ENCODE measurements at regions not wholly inside any gene's neighbourhood (a gene's known extent, or its start where the extent isn't known, plus 50 kb on each side); places are given as distances from the start of the nearest gene placed in this dataset.

DNA sequence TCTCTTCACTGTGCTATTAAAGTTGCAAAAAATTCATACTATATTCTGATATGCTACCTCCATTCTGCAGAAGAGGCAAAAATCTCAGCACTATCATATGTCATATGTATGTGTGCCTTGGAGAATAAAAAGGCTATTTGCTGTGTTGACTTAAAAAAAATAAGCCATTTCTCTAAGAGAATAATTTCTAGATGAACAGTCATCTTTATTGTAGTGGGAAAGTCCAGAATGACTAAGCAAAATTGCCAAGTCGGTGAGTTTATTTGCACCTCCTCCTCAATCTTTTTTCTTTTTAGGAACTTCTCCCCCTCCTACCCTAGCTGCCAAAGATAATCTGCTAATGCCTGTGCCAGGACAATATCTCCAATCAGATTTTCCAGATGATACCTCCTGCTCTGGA, 353.8 kb upstream of the FAR2 start:
- no peak for DNase-seq (ENCODE audit: low read depth)
- H3K4me3 ChIP-seq (ENCODE audit: control insufficient read depth, low read depth, low read length), result no peak overlapping the region
- TF ChIP-seq CTCF (IDR thresholded peaks at IDR 0.05; ENCODE audit: control insufficient read depth, insufficient read depth, low read depth, low read length, missing control alignments), result no peak

GRCh38 chr12:28799348-28799747, 349.7 kb upstream of the FAR2 start:
- H3K4me3 ChIP-seq (ENCODE audit: control insufficient read depth, low read depth, low read length), result no peak overlapping the region
- no peak for DNase-seq (ENCODE audit: low read depth)
- no peak for TF ChIP-seq CTCF (IDR thresholded peaks at IDR 0.05; ENCODE audit: control insufficient read depth, insufficient read depth, low read depth, low read length, missing control alignments)

DNA sequence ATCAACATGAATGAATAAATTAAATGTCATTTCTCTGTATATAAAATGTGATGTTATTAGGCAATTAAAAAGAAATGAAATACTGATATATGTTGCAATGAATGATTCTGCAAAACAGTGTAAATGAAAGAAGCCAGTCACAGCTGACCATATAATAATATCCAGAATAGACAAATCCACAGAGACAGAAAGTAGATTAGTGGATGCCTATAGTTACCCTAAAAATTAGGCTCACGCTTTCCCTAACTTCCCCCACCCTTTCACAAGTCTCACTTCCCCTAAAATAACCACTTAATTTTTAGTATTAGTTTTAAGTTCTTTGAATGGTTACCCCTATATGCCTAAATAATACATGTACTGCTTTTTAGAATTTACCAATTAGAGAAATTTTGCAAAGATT, 348.9 kb upstream of the FAR2 start:
- H3K4me3 ChIP-seq (ENCODE audit: control insufficient read depth, low read depth, low read length), result no peak overlapping the region
- no peak for DNase-seq (ENCODE audit: low read depth)
- TF ChIP-seq CTCF (IDR thresholded peaks at IDR 0.05; ENCODE audit: control insufficient read depth, insufficient read depth, low read depth, low read length, missing control alignments), result no peak

DNA sequence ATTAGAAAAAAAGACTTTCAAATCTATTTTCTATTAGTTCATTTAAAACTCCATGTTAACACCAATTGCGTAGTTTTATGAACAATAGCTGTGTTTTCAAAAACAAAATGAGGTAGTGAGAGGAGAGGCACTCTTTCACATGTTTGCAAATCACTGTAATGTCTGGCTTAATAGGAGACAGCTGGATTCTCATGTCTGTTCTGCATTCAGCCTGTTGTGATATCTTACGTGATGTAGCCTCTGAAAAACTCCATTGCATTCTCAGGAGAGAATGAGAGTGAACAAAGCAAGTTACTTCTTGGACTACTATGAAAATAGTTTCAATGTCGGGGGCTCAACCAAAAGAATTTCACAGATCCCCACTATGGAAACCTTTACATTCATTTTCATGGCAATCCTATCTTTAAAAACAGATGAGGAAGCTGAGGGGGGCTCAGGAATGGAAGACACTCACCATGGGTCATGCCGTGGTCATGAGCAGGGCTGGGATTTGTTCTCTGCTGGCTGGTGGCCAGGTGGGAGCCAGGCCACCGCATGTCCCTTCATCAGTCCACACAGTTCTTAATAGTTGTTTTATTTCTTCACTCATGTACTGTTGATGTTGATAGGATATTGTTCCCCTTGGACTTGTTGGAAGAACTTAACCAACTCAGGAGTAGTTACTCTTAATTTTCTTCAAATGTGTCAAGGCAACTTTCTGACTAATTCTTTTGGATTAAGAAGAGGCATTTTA, 346.2 kb upstream of the FAR2 start:
- no peak for TF ChIP-seq CTCF (IDR thresholded peaks at IDR 0.05; ENCODE audit: control insufficient read depth, insufficient read depth, low read depth, low read length, missing control alignments)
- DNase-seq (ENCODE audit: low read depth), result no peak
- no peak overlapping the region for H3K4me3 ChIP-seq (ENCODE audit: control insufficient read depth, low read depth, low read length)

DNA sequence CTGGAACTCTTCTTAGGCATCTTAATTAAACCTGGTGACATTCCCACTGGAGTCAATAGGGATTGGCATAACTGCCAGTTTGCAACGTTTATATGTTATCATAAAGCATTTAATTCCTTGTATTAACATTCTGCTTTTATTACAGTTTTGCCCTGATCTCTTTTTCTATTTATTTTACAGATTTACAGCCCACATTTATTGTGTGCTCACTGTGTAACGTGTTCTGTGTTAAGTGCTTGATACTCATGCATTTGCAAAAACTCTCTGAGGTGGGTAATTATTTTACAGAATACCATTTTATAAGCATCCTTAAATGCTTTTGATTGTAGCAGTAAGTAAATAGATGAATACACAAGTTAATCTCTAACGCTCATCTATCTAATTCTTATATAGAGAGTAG, 341.5 kb upstream of the FAR2 start:
- no peak for DNase-seq (ENCODE audit: low read depth)
- H3K4me3 ChIP-seq (ENCODE audit: control insufficient read depth, low read depth, low read length), result no peak overlapping the region
- no peak for TF ChIP-seq CTCF (IDR thresholded peaks at IDR 0.05; ENCODE audit: control insufficient read depth, insufficient read depth, low read depth, low read length, missing control alignments)

- H3K4me3 ChIP-seq (ENCODE audit: control insufficient read depth, low read depth, low read length), result no peak overlapping the region
- TF ChIP-seq CTCF (IDR thresholded peaks at IDR 0.05; ENCODE audit: control insufficient read depth, insufficient read depth, low read depth, low read length, missing control alignments), result no peak
- DNase-seq (ENCODE audit: low read depth), result no peak
Measured at GRCh38 chr12:28811457-28811856, 337.6 kb upstream of the FAR2 start.

Measured in AG09309 (cell line).